ENCODE measurements at regions not wholly inside any gene's neighbourhood (a gene's known extent, or its start where the extent isn't known, plus 50 kb on each side); places are given as distances from the start of the nearest gene placed in this dataset.

- no peak for TF ChIP-seq CTCF (IDR thresholded peaks at IDR 0.05; ENCODE audit: low read depth, low read length, missing control alignments)
- no peak for DNase-seq (ENCODE audit: extremely low read depth, low read depth)
- H3K4me3 ChIP-seq (replicated peaks; ENCODE audit: low read depth, low read length), result no peak overlapping the region
These were observed 68.0 kb downstream of the SNX12 start for GRCh38 chrX:71000139-71000538.

GRCh38 chrX:70998411-70999027 is 67.6 kb upstream of the SLC7A3 start:
- no peak overlapping the region for H3K4me3 ChIP-seq (replicated peaks; ENCODE audit: low read depth, low read length)
- DNase-seq (ENCODE audit: extremely low read depth, low read depth), result peak; percentile 17
- TF ChIP-seq CTCF (IDR thresholded peaks at IDR 0.05; ENCODE audit: low read depth, low read length, missing control alignments), result peak; percentile 28

- no peak for DNase-seq (ENCODE audit: extremely low read depth, low read depth)
- TF ChIP-seq CTCF (IDR thresholded peaks at IDR 0.05; ENCODE audit: low read depth, low read length, missing control alignments), result no peak
- no peak overlapping the region for H3K4me3 ChIP-seq (replicated peaks; ENCODE audit: low read depth, low read length)
These were observed 64.4 kb upstream of the SLC7A3 start for GRCh38 chrX:70995338-70995737.

- no peak for TF ChIP-seq CTCF (IDR thresholded peaks at IDR 0.05; ENCODE audit: low read depth, low read length, missing control alignments)
- DNase-seq (ENCODE audit: extremely low read depth, low read depth), result no peak
- H3K4me3 ChIP-seq (replicated peaks; ENCODE audit: low read depth, low read length), result no peak overlapping the region
These were observed 57.5 kb upstream of the SLC7A3 start for GRCh38 chrX:70988425-70988824.

Data from HFF-Myc (cell line).